ENCODE measurements at regions not wholly inside any gene's neighbourhood (a gene's known extent, or its start where the extent isn't known, plus 50 kb on each side); places are given as distances from the start of the nearest gene placed in this dataset.

DNA sequence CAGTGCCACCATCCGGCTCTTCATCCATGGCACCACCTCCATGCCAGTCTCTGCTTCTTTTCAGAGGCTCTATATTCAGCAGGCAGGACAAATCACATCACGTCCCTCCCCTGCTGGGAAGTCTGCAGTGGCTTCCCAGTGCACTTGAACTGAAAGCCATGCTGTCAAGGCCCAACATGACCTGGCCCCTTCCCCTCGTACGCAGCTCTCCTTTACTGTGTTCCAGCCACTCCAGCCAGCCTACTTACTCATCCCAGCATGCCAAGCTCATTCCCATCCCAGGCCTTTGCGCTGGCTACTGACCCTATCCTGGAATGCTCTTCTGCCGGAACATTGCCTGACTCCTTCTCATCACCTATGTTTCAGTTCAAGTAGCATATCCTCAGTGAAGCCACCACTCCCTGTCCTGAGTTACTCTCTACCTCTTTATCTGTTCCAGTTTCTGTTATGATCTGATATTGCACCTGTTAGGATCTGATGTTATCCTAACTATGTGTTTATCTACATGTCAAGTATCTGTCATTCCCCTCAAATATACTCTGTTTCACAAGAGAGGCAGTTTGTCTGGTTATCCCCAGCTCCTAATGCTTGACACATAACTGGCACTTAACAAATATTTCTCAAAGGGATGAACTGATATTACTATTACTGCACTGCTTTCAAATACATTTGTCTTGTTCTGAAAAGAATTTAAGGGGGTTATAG is 101.2 kb upstream of the F3 start:
- Histone ChIP-seq H3K9me3 (no peaks in the 10 kb centered on the region), H3K36me3 (no peaks in the 10 kb centered on the region), H3K27me3 (no peaks in the 10 kb centered on the region), H3K4me3 (no peak overlapping the region), H3K27ac (no peak overlapping the region), H3K4me1 (no peaks in the 10 kb centered on the region)
- no peak for DNase-seq
- TF ChIP-seq, protein P1, sequence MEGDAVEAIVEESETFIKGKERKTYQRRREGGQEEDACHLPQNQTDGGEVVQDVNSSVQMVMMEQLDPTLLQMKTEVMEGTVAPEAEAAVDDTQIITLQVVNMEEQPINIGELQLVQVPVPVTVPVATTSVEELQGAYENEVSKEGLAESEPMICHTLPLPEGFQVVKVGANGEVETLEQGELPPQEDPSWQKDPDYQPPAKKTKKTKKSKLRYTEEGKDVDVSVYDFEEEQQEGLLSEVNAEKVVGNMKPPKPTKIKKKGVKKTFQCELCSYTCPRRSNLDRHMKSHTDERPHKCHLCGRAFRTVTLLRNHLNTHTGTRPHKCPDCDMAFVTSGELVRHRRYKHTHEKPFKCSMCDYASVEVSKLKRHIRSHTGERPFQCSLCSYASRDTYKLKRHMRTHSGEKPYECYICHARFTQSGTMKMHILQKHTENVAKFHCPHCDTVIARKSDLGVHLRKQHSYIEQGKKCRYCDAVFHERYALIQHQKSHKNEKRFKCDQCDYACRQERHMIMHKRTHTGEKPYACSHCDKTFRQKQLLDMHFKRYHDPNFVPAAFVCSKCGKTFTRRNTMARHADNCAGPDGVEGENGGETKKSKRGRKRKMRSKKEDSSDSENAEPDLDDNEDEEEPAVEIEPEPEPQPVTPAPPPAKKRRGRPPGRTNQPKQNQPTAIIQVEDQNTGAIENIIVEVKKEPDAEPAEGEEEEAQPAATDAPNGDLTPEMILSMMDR (IDR thresholded peaks at IDR 0.05): no peak
- intact Hi-C loops (cut with DNase I; ENCODE audit: low total_unique reads): no loop called here

DNA sequence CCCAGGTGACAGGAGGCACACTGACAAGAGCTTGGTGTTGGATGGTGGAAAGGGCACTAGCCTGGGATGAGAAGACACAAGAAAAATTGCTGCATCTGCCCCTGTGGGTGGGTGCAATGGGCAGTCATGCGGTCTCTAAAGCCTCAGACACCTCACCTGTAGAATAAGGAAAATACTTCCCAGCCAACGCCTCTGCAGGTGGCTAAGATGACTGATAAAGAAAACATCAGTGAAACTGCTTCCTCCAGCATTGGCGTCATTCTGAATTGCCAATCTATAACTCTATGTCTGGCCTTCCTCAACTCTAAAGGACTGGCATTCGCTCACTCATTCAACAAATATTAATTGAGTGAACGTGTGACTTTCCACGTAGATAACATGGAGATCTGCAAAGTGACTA is 100.4 kb upstream of the F3 start:
- Histone ChIP-seq H3K36me3 (no peaks in the 10 kb centered on the region), H3K4me3 (no peak overlapping the region), H3K4me1 (no peaks in the 10 kb centered on the region), H3K9me3 (no peaks in the 10 kb centered on the region), H3K27me3 (no peaks in the 10 kb centered on the region), H3K27ac (no peak overlapping the region)
- no peak for DNase-seq
- intact Hi-C loops (cut with DNase I; ENCODE audit: low total_unique reads): no loop called here
- TF ChIP-seq, protein P1 (IDR thresholded peaks at IDR 0.05): no peak
- no peak for TF ChIP-seq POLR2A (IDR thresholded peaks at IDR 0.05)

DNA sequence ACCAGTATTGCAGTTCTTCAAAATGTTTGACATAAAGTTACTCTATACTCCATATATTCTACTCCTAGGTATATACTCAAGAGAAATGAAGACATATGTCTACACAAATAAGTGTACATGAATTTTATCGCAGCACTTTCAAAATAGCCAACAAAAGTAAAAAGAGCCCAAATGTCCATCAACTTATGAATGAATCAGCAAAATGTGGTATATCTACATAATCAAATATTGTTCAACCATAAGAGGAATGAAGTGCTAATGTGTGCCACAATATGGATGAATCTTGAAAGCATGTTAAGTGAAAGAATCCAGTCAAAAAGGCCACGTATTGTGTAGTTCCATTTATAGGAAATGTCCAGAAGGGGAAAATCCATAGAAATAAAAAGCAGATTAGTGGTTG is 98.6 kb upstream of the F3 start:
- TF ChIP-seq, protein P1 (IDR thresholded peaks at IDR 0.05): no peak
- TF ChIP-seq POLR2A (IDR thresholded peaks at IDR 0.05): no peak
- H3K4me1 ChIP-seq: no peaks in the 10 kb centered on the region
- no peak for DNase-seq
- H3K9me3 ChIP-seq: no peaks in the 10 kb centered on the region
- H3K27ac ChIP-seq: no peak overlapping the region
- no peaks in the 10 kb centered on the region for H3K36me3 ChIP-seq
- intact Hi-C loops (cut with DNase I; ENCODE audit: low total_unique reads): no loop called here
- H3K4me3 ChIP-seq: no peak overlapping the region
- H3K27me3 ChIP-seq: no peaks in the 10 kb centered on the region

DNA sequence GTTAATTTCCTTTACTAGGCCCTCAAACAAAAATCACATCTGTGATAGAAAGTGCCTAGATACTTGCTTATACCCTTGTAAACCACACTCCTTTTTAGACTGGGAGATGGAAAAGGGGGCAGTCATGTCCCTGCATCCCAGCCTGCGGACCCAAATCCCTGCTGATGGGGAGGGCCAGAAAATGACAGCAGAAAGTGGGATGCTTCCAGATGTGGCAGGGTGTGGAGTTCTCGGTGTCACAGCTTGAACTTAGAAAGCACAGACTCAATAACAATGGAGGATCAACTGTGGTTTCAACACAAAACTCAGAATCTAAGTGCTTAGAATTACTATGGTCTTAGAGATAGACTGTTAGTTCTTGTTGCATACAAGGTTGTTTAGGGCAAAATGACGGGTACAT is 95.6 kb upstream of the F3 start:
- Histone ChIP-seq H3K4me3 (no peak overlapping the region), H3K27ac (no peak overlapping the region), H3K9me3 (no peaks in the 10 kb centered on the region), H3K4me1 (no peaks in the 10 kb centered on the region), H3K27me3 (no peaks in the 10 kb centered on the region), H3K36me3 (no peaks in the 10 kb centered on the region)
- intact Hi-C loops (cut with DNase I; ENCODE audit: low total_unique reads): no loop called here
- TF ChIP-seq POLR2A (IDR thresholded peaks at IDR 0.05): no peak
- TF ChIP-seq, protein P1 (IDR thresholded peaks at IDR 0.05): no peak
- DNase-seq: no peak

DNA sequence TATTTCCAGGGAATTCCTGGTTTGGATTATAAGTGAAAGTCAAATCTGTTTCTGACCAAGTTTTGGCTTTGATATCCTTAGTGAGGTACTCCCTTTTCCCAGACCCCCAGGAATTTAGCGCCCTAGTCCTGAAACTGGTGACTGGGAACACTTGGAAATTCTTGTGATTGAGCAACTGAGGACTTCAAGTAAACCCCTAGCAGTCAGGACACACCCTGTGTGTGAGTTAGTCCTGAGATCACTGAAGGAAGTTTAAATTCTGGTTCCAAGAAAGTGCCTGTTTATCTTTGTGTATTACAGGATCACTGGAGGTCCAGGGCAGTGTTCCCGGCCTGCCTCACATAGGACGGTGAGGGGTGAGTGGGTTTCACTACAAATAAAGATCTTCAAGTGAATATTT is 95.1 kb upstream of the F3 start:
- Histone ChIP-seq H3K4me1 (no peaks in the 10 kb centered on the region), H3K27me3 (no peaks in the 10 kb centered on the region), H3K4me3 (no peak overlapping the region), H3K36me3 (no peaks in the 10 kb centered on the region), H3K9me3 (no peaks in the 10 kb centered on the region), H3K27ac (no peak overlapping the region)
- intact Hi-C loops (cut with DNase I; ENCODE audit: low total_unique reads): no loop called here
- TF ChIP-seq, protein P1 (IDR thresholded peaks at IDR 0.05): no peak
- no peak for TF ChIP-seq POLR2A (IDR thresholded peaks at IDR 0.05)
- no peak for DNase-seq
